ENCODE measurements at regions not wholly inside any gene's neighbourhood (a gene's known extent, or its start where the extent isn't known, plus 50 kb on each side); places are given as distances from the start of the nearest gene placed in this dataset.

GRCh38 chr5:96035796-96036195 is 74.1 kb upstream of the ELL2 start:
- no peak for DNase-seq (ENCODE audit: low read depth)

GRCh38 chr5:96033116-96033515 is 71.5 kb upstream of the ELL2 start:
- peak; percentile 49 for DNase-seq (ENCODE audit: low read depth)

DNA sequence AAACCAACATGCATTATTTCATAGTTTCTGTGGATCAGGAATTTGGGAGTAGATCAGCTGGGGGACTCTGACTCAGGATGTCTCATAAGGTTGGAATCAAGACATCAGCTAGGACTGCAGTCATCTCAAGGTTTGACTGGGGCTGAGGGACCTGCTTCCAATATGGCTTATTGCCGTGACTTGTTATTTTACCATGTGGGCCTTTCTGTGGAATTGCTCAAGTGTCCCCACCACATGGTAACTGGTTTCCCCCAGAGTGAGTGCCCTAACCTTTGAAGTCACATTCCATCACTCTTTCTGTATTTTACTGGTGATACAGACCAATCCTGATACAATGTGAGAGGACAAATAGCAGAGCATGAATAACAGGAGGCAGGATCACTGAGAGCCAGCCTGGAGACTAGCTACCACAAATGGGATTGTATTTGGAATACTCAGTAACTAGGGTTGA is 70.2 kb upstream of the ELL2 start:
- DNase-seq (ENCODE audit: low read depth) = peak; percentile 81

GRCh38 chr5:96031180-96031579 is 69.5 kb upstream of the ELL2 start:
- DNase-seq (ENCODE audit: low read depth) = no peak

- peak; percentile 88 for DNase-seq (ENCODE audit: low read depth)
These were observed 64.9 kb upstream of the ELL2 start for GRCh38 chr5:96026406-96027041.

- no peak for DNase-seq (ENCODE audit: low read depth)
These were observed 63.2 kb upstream of the ELL2 start for GRCh38 chr5:96024683-96025475.

GRCh38 chr5:96023518-96023917 is 61.9 kb upstream of the ELL2 start:
- peak; percentile 82 for DNase-seq (ENCODE audit: low read depth)

- peak; percentile 64 for DNase-seq (ENCODE audit: low read depth)
These were observed 61.3 kb upstream of the ELL2 start for GRCh38 chr5:96022971-96023370.

DNA sequence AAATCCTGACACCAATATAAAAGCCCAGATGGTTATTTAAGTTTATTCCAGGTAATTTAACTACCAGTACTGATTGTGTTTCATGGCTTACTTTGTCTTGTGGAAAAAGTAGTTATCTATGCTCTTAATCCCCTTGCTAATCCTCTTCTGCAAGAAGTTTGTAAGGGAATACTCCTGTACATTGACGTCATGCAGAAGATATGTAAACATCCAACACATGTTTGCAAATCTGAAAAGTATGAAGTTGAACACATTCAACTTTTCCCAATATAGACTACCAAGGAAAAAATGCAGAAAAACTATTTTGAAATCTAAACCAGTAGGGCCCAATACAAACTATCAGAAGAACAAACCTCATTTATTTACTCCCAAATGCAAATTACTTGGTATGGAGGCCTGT is 56.3 kb upstream of the ELL2 start:
- peak; percentile 84 for DNase-seq (ENCODE audit: low read depth)

GRCh38 chr5:96016216-96016615 is 54.6 kb upstream of the ELL2 start:
- DNase-seq (ENCODE audit: low read depth) = no peak

DNA sequence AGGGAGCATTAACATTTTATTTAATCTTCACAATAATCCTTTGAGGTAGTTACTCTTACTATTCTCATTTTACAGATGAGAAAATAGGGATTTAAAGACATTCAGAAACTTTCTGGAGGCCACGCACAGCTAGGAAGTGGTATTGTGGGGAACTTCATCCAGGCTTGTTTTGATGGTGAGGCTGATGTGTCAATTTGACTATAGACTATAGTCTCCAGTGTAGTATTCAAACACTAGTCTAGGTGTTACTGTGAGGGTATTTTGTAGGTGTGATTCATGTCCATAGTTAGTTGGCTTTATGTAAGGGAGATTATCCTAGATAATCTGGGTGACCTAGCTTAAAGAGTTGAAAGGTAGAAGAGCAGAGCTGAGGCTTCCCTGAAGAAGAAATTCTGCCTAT is 54.1 kb upstream of the ELL2 start:
- no peak for DNase-seq (ENCODE audit: low read depth)

DNA sequence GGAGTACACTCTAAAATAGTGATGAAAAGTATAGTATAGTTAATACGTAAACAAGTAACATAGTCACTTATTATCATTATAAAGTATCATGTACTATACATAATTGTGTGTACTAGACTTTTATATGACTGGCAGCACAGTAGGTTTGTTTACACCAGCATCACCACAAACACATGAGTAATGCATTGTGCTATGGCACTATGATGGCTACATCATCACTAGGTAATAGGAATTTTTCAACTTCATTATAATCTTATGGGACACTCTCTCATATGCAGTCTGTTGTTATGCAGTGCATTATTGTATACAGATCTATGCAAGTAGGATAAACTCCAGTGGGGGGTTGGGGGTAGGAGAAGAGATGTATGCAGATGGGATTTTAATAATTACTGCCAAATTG is 52.7 kb upstream of the ELL2 start:
- DNase-seq (ENCODE audit: low read depth) = no peak

DNA sequence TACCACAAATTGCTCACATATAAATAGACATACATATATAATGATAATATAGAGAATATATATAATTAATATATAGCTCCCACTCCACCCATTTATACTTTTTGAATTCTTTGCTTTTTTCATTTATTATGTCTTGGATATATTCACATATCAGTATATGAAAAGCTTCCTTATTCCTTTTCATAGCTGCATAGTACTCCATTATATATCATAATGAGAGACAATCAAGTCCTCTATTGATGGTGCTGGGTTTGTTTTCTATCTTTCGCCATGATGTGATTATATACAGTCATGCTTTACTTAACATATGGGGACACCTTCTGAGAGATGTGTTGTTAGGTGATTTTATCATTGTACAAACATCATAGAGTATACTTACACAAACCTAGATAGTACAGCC is 51.6 kb upstream of the ELL2 start:
- DNase-seq (ENCODE audit: low read depth) = no peak

DNA sequence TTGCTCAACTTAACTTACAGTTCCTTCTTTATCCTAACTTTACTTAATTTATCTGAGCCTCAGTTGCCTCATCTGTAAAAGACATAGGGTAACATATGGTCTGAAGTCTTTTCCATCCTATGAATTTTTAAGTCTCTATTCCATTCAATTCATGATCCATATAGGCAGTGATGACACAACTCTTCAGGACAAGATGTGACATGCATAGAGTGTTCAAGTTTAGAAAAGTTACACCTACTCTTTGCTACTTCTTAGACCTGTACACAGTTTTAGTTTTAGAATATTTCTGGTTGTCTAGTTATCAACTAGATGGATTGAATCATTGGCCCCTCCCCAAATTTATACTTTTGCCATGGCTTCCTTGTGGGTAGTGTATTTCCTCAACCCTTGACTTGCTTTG is 50.7 kb upstream of the ELL2 start:
- no peak for DNase-seq (ENCODE audit: low read depth)
